ENCODE measurements at regions not wholly inside any gene's neighbourhood (a gene's known extent, or its start where the extent isn't known, plus 50 kb on each side); places are given as distances from the start of the nearest gene placed in this dataset.

DNA sequence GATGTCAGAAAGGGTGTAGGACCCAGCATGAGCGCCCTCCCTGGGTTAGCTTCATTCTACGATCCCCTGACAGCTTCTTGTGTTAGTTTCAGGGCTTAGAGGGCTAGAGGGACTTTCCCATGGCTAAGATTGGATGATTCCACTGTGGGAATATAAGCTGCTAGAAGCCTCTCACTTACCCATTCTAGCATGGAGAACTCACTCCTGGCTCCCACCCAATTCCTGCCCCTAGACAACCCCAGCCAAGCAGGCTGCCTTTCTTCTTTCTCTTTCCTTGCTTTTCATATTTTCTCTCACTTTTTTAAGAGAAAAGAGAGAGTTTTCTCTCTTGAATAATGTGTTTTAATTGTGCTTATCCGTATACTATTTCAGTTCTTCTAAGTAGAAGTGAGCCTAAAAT is 335.1 kb upstream of the CNTN6 start:
- H3K27ac ChIP-seq (ENCODE audit: control insufficient read depth, insufficient read depth), result no peak overlapping the region
- H3K9me3 ChIP-seq (replicated peaks; ENCODE audit: control insufficient read depth, insufficient read depth, low read length), result no peaks in the 10 kb centered on the region
- no peak overlapping the region for H3K9ac ChIP-seq (ENCODE audit: control insufficient read depth, insufficient read depth, low read length)
- no peaks in the 10 kb centered on the region for H3K36me3 ChIP-seq (ENCODE audit: control insufficient read depth in 2 of 2, insufficient read depth in 2 of 2, low read length in 1 of 2)
- SMC1A ChIA-PET (ENCODE audit: uncharacterized antibody, unreplicated experiment), result no interaction called here
- no peaks in the 10 kb centered on the region for H3K79me2 ChIP-seq (ENCODE audit: control insufficient read depth, insufficient read depth, low read length)
- in situ Hi-C loops (cut with MboI), result no loop called here
- no peaks in the 10 kb centered on the region for H3K27me3 ChIP-seq (replicated peaks in 1 of 2; ENCODE audit: control insufficient read depth in 2 of 2, insufficient read depth in 2 of 2, low read length in 1 of 2)
- FAIRE-seq (no peak), ATAC-seq (no peak), DNase-seq (ENCODE audit: low read depth, low spot score) (no peak)
- CTCF ChIA-PET, result no interaction called here
- BruUV-seq (replicated peaks), result no TSS peak
- no peak overlapping the region for H3K4me3 ChIP-seq
- no peaks in the 10 kb centered on the region for H3K4me1 ChIP-seq (ENCODE audit: control insufficient read depth, insufficient read depth, low read length)
- POLR2A ChIA-PET, result no interaction called here
- RAD21 ChIA-PET (ENCODE audit: unreplicated experiment), result no interaction called here
- H3K4me2 ChIP-seq (ENCODE audit: control insufficient read depth, insufficient read depth), result no peak overlapping the region
- intact Hi-C loops (cut with micrococcal nuclease; ENCODE audit: unreplicated experiment), result no loop called here
- H2AFZ ChIP-seq (ENCODE audit: control insufficient read depth, low read depth, low read length), result no peak overlapping the region
- TF ChIP-seq, protein P1, sequence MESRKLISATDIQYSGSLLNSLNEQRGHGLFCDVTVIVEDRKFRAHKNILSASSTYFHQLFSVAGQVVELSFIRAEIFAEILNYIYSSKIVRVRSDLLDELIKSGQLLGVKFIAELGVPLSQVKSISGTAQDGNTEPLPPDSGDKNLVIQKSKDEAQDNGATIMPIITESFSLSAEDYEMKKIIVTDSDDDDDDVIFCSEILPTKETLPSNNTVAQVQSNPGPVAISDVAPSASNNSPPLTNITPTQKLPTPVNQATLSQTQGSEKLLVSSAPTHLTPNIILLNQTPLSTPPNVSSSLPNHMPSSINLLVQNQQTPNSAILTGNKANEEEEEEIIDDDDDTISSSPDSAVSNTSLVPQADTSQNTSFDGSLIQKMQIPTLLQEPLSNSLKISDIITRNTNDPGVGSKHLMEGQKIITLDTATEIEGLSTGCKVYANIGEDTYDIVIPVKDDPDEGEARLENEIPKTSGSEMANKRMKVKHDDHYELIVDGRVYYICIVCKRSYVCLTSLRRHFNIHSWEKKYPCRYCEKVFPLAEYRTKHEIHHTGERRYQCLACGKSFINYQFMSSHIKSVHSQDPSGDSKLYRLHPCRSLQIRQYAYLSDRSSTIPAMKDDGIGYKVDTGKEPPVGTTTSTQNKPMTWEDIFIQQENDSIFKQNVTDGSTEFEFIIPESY (IDR thresholded peaks at IDR 0.05), result no peak
- TF ChIP-seq NFYB (IDR thresholded peaks at IDR 0.05; ENCODE audit: insufficient read depth, low read depth, low read length) (no peak), POLR2A (IDR thresholded peaks at IDR 0.05; ENCODE audit: low read depth, low read length) (no peak), GABPA (IDR thresholded peaks at IDR 0.05; ENCODE audit: low read depth) (no peak), EP300 (IDR thresholded peaks at IDR 0.05; ENCODE audit: borderline replicate concordance in 1 of 2, control insufficient read depth in 1 of 2, low read depth in 2 of 2, low read length in 2 of 2) (no peak), BRCA1 (IDR thresholded peaks at IDR 0.05; ENCODE audit: low read depth, low read length) (no peak), TCF12 (IDR thresholded peaks at IDR 0.05; ENCODE audit: low read depth, low read length) (no peak), CREM (IDR thresholded peaks at IDR 0.05; ENCODE audit: low read depth) (no peak)
- TF ChIP-seq, protein P2, sequence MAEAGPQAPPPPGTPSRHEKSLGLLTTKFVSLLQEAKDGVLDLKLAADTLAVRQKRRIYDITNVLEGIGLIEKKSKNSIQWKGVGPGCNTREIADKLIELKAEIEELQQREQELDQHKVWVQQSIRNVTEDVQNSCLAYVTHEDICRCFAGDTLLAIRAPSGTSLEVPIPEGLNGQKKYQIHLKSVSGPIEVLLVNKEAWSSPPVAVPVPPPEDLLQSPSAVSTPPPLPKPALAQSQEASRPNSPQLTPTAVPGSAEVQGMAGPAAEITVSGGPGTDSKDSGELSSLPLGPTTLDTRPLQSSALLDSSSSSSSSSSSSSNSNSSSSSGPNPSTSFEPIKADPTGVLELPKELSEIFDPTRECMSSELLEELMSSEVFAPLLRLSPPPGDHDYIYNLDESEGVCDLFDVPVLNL (IDR thresholded peaks at IDR 0.05; ENCODE audit: low read depth, low read length), result no peak
- TF ChIP-seq, protein P3, sequence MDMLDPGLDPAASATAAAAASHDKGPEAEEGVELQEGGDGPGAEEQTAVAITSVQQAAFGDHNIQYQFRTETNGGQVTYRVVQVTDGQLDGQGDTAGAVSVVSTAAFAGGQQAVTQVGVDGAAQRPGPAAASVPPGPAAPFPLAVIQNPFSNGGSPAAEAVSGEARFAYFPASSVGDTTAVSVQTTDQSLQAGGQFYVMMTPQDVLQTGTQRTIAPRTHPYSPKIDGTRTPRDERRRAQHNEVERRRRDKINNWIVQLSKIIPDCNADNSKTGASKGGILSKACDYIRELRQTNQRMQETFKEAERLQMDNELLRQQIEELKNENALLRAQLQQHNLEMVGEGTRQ (IDR thresholded peaks at IDR 0.05; ENCODE audit: borderline replicate concordance, low read depth, low read length), result no peak
- 0% methylated on average over 3 of the region's 3 CpGs for WGBS (ENCODE audit: insufficient coverage, insufficient replicate concordance, low lambda C conversion rate, missing lambda C conversion rate)
- H4K20me1 ChIP-seq (ENCODE audit: control insufficient read depth, insufficient read depth), result no peaks in the 10 kb centered on the region

All from GM12878 (cell line).